Pulmonary artery endothelial cell (primary cell): ENCODE measurements at regions not wholly inside any gene's neighbourhood (a gene's known extent, or its start where the extent isn't known, plus 50 kb on each side); places are given as distances from the start of the nearest gene placed in this dataset.
A peak's percentile ranks its signal among the peaks of the same experiment; 100 is the strongest.
"Not testable (repeated sequence)": the region's sequence is repeated elsewhere in the genome, so short reads cannot be mapped to it uniquely, and the experiment has no call there.

Experiments used
- DNase-seq: peaks from one replicate; pipeline ENCODE4 v3.0.0-alpha.2; 2011; ENCODE audit warnings: low read depth, low spot score

- no peak for DNase-seq
Measured at GRCh38 chrX:26873736-26874135, 589.4 kb downstream of the PPP4R3C start.

GRCh38 chrX:26871967-26872366 lies 591.2 kb downstream of the PPP4R3C start:
- no peak for DNase-seq

GRCh38 chrX:26851981-26852380 lies 611.2 kb downstream of the PPP4R3C start:
- DNase-seq: peak; percentile 66

GRCh38 chrX:26848511-26848910 lies 614.6 kb downstream of the PPP4R3C start:
- DNase-seq: no peak

- DNase-seq: peak; percentile 50
Measured at GRCh38 chrX:26845056-26845455, 618.1 kb downstream of the PPP4R3C start.

GRCh38 chrX:26822448-26822847 lies 606.5 kb downstream of the MAGEB5 start:
- no peak for DNase-seq

- peak; percentile 49 for DNase-seq
Measured at GRCh38 chrX:26789751-26790150, 573.8 kb downstream of the MAGEB5 start.

GRCh38 chrX:26788402-26788998 lies 572.5 kb downstream of the MAGEB5 start:
- peak; percentile 61 for DNase-seq

- peak; percentile 78 for DNase-seq
Measured at GRCh38 chrX:26783512-26784225, 567.7 kb downstream of the MAGEB5 start.

- no peak for DNase-seq
Measured at GRCh38 chrX:26778320-26778888, 562.4 kb downstream of the MAGEB5 start.

- DNase-seq: no peak
Measured at GRCh38 chrX:26762253-26762652, 546.3 kb downstream of the MAGEB5 start.

GRCh38 chrX:26755760-26756159 lies 539.8 kb downstream of the MAGEB5 start:
- not testable (repeated sequence) for DNase-seq

- no peak for DNase-seq
Measured at GRCh38 chrX:26747877-26748276, 531.9 kb downstream of the MAGEB5 start.

GRCh38 chrX:26722666-26723428 lies 506.9 kb downstream of the MAGEB5 start:
- no peak for DNase-seq

- DNase-seq: no peak
Measured at GRCh38 chrX:26672571-26672970, 456.6 kb downstream of the MAGEB5 start.

GRCh38 chrX:26670521-26670920 lies 454.6 kb downstream of the MAGEB5 start:
- no peak for DNase-seq

- DNase-seq: no peak
Measured at GRCh38 chrX:26664919-26665318, 448.9 kb downstream of the MAGEB5 start.

GRCh38 chrX:26653050-26653449 lies 437.1 kb downstream of the MAGEB5 start:
- no peak for DNase-seq

GRCh38 chrX:26651755-26652154 lies 435.8 kb downstream of the MAGEB5 start:
- DNase-seq: no peak

- no peak for DNase-seq
Measured at GRCh38 chrX:26649534-26649933, 433.6 kb downstream of the MAGEB5 start.

- no peak for DNase-seq
Measured at GRCh38 chrX:26631385-26631784, 415.4 kb downstream of the MAGEB5 start.

- DNase-seq: no peak
Measured at GRCh38 chrX:26613956-26614355, 398.0 kb downstream of the MAGEB5 start.
